HuH-7 (cell line): ENCODE measurements at regions not wholly inside any gene's neighbourhood (a gene's known extent, or its start where the extent isn't known, plus 50 kb on each side); places are given as distances from the start of the nearest gene placed in this dataset.
A peak's percentile ranks its signal among the peaks of the same experiment; 100 is the strongest.
"Not testable (repeated sequence)": the region's sequence is repeated elsewhere in the genome, so short reads cannot be mapped to it uniquely, and the experiment has no call there.

Source experiments
- DNase-seq: peaks from one replicate; pipeline ENCODE4 v3.0.0; 2011; ENCODE audit warnings: low spot score

DNA sequence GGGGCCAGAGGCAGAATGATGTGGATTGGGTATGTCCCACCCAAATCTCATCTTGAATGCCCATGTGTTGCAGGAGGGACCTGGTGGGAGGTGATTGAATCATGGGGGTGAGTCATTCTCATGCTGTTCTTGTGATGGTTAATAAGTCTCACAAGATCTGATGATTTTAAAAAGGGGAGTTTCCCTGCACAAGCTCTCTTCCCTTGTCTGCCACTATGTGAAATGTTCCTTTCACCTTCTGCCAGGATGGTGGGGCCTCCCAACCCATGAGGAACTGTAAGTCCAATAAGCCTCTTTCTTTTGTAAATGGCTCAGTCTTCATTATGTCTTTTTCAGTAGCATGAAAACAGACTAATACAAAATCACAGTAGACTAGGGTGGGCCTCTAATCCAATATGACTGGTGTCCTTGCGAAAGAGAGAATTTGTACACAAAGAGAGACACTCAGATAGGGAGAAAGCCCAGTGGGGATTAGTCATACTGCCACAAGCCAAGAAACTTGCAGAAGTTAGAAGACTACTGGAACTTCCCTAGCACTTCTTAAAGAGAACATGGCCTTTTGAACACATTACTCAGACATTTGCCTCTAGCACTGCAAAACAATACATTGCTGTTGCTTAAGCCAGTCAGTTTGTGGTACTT is 68.4 kb downstream of the ANXA1 start:
- no peak for DNase-seq

DNA sequence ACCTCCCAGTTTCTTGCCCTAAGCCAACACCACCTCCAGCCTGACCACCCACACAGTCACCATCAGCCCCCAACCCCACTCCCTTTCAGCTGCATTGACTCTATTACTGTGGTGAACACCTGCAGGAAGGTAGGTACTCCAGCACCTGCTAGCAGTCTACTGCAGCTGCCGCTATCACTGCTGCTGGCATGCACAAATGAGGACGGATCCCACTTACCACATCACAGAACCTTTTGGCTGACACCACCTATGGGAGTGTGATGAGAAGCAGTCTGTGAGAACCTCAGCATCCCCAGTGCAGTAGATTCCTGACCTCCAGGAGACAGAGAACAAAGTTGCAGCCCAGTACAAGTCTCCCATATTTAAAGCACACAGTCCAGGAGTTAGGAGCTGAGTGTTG is 71.9 kb downstream of the ANXA1 start:
- DNase-seq, result no peak

DNA sequence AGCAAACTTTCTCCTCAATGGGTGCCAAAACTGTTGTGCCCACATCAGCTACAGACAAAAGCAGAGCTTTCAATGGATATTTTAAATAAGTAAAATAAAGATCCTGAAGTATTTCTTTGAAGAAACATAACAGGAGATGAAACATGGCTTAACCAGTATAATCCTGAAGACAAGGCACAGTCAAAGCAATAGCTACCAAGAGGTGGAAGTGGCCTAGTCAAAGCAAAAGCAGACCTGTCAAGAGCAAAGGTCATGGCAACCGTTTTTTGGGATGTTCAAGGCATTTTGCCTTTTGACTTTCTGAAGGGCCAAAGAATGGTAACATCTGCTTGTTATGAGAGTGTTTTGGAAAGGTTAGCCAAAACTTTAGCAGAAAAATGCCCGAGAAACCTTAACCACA is 77.9 kb downstream of the ANXA1 start:
- no peak for DNase-seq

DNA sequence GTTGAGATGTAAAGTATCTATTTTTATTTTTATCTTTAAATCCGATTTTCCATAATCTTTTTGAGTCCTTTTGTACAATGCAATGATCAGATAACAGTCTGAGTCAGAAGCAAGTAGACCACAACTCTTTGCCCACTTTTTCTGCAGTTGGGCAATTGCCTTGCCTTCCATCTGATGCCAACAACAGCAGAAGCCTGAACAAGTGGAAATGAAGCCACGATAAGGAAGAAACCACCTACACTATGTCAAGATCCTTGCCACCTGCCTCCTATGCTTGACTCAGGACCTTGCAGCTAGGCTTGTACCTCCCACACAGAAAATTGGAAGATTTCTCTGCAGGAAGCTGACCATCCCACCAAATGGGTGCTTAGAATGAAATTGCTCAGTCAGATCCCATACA is 78.6 kb downstream of the ANXA1 start:
- no peak for DNase-seq

DNA sequence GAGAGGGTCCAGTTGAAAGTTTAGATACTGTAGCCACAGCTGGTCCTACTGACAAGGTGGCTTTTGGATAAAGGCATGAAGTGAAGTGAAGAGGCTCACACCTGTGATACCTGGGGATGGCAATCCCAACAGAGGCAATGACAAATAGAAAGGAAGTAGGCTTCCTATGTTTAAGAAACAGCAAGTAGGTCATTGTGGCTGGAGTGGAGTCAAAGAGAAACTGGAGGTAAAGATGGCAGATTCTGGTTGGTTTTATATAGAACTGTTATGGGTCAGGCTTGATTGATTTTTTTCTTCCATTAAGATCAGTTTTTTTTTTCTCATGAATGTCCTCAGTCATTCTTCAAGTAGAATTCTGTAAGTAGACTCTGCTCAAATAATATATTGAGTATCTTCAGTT is 79.5 kb downstream of the ANXA1 start:
- no peak for DNase-seq

DNA sequence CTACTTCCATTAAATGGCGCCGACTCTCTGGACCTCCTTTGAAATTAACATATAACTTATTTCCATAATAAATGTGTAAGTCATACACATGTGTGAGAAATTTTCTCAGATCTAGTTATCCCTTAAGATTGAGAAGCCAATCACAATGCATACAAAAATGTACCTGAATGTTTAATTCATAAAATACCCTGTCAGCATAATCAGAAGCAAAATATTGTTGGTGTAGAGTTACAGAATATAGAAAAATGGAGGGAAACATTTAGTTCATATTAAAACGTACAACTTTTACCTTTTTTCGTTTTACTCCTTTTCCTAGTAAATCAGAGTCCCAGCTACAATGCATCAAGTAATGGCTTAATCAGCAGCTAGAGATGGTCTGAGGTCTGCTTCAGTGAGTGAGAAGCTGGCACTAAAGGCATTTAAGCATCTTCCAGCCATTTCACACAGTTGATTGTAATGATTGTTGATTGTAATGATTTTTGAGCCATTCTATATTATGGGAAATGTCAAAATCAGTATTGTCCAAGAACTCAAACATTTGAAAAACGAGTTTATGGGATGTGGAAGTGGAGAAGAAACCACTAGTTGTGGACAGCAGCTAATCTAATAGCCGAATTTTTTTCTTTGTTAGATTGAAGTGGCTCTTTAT is 81.8 kb downstream of the ANXA1 start:
- DNase-seq, result no peak

DNA sequence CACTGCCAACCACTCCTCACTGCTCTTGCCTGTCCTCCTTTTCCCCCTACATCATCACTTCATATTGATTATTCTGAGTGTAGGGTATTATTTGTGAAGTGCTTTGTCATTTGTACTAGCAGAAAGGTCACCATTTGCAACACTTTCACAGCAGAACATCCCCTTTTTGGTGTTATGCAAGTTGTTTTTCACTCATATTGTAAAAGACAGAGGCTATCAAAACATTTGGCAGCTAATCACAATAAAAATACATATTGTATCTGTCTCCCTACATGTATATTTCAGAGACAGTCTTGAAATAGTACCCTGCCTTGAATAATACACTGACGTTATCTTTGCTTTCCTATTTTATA is 82.3 kb downstream of the ANXA1 start:
- DNase-seq, result no peak

DNA sequence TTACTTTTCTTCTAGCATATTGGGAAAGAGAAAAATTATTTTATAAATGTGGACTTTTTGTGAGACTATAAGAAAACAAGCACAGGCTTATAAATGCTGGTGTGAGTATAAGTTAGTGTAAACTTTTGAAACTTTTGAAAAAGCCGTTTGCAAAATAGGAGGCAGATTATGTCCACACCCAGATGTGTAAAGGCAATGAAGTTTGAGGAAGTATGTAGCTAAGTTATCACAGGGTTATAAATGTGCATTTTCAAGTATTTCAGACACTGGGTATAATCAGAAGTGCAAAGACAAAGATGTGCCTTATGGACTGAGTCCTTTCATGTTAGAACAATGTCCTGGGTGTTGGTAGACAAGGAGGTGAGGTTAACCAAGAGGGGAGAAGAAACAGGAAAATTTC is 85.5 kb downstream of the ANXA1 start:
- no peak for DNase-seq

DNA sequence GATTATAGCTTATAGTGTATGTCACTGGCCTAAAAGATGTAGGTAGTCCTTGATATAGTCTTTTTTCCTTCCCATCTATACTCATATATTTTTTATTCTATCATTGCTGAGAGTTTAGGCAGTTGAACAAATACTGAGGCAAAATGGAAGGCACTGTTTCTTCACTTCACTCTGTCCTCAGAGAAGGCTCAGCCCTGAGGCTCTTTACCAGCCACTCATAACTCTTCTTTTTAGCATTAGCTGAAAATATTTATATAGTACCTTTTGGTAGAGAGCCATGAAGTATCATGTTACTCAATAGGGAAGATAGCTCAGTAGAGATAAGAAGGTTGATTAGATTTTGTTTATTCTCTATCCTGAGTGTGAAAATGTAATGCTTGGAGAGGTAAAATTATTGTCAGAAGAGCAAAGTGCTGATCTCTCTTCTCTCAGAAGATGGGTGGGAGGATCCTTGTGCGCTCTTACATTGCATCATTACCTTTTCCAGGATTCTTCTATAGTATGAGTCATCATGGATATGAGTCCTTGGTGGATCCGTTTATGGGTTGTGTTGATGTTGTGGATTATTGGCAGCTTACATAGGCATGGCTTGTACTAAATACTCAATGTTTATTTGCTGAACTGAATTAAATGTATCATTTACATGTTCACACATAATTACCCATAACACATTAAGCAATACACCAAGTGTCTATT is 88.1 kb downstream of the ANXA1 start:
- DNase-seq, result no peak

DNA sequence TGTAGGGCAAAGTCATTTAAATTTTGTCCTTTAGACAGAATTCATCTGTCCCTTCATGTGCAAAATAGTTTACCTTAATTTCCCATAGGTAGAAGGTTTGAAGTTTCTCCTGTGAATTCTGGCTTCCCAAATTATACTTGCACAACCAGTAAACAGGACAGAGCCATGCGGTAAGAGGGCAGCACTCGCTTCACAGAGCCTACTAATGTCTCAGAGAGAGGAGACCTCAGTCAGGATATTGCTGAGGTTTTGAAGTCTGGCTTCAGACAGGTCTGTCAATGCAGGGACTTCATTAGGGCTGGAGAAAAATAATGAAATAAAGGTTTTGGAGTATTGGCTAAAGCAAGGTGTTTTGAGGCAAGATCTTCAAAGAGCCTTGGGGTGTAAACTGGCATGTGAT is 91.4 kb downstream of the ANXA1 start:
- no peak for DNase-seq

DNA sequence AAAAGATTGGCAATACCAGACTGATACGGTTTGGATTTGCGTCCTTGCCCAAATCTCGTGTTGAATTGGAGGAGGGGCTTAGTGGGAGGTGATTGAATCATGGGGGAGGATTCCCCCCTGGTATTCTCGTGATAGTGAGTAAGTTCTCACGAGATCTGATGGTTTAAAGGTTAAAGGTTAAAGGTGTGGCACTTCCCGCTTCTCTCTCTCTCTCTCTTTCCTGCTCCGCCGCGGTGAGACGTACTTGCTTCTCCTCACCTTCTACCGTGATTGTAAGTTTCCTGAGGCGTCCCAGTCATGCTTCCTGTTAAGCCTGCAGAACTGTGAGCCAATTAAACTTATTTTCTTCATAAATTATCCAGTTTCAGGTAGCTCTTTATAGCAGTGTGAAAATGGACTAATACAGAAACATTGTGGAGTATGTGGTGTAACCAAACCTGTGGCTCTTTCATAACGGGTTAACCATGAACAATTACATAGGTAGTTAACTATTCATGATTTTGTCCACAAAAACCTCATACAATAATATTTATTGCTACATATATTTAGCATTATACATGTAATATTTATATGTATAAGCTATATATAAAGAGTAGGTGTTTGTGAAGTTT is 107.5 kb downstream of the ANXA1 start:
- DNase-seq, result no peak

DNA sequence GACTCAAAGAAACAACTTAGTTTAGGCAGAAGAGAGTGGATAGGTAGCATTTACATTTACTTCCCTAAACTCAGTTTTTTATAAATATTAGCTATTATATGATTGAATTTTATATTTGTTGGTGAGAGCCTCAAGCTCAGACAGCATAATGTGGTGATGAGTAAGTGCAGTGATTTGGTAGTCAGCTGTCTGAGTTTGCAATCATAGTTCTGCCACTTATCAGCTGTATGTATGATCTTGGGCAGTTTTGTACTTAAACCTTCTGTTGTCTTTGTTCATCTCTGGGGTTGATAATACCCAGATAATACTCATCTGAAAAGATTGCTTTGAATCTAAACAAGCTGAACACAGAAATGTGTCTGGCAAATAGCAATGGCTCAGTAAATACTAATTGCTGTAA is 108.8 kb downstream of the ANXA1 start:
- no peak for DNase-seq

DNA sequence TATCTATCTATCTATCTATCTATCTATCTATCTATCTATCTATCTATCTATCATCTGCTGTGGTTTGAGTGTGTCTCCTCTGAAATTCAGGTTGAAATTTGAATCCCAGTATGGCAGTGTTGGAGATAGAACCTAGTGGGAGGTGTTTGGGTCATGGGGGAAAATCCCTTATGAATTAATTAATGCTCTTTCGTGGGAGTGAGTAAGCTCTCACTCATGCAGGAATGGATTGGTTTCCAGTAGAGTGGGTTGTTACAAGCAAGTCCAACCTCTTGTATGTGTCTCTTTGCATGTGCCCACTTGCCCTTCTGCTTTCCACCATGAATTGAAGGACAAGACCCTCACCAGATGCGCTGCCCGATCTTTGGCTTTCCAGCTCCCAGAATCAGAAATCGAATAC is 113.0 kb downstream of the ANXA1 start:
- no peak for DNase-seq

DNA sequence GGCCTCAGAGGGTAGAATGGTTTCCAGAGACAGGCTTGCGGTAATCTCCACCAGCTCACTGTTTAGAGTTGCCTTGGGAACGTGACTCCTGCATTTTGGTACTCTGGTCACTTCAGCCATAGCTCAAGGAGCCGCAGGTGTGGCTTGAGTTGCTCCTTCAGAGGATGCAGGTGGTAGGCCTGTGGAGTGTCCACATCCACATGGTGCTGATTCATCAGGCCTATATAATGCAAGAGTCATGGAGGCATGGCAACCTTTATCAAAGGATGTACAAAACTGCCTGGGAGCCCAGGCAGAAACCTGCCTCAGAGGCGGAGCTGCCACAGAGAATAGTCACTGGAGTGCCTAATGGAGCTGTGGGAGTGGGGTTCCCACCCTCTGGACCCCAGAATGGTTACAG is 114.2 kb downstream of the ANXA1 start:
- no peak for DNase-seq

DNA sequence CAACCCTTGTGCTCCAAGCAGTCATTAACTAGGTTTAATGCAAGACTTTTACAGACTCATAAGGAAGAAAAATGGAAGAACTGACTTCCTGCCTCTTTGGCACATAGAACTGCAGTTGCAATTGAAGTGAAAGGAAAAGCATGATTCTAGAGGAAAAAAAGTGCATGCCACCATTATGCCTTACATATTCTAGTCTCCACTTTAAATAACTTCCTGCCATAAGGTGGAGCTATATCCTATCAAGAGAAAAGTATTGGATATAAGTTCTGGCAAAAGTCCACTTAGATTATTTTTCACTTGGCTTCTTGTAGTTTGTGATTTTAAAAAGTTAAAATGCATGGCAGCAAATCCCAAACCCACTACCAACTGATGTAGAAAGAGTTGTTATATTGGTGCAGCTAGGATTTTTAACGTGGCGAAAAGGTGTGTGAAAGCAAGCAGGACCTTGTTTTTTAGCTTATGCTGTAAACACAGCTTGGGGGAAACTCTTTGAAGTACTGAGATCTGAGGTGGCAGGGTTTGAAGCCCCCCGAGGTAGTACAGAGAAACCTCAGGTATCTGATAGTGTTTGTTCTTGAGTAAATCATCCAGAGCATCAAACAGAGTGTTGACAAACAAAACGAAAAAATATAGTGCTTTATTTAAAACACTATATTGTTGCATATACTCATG is 117.9 kb downstream of the ANXA1 start:
- DNase-seq, result peak; percentile 8

DNA sequence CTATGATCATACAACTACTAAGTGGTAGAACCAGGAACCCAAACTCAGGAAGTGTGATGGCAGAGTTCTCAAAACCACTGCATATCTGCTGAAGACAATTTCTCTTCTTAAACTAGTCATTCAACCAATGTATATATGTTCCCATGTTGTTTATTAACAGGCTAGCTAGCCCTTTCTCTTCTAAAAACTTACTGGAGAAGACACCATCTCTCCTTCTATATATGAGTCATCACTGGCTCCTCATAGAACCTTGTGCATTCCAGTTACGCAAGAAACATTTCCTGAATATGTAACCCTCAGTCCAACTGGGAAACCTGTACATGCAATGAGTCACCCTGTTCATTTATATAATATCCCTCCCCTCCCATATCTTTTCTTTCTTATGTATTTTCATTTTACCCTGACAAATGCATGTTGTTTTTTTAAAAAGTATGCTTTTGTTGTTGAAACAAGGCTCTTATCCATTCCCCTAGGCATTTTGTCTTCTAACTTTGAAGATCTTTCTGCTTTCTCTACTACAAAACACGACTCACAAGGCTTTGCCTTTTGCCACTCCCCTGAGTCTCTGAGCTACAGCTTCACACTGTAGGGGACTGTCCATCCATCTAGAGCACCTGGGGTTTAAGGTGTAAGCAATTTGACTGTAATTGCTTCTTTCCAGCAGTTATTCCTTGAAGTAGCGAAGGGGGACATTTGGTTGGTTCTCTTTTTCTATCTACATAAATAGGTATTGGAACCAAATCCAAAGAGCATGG is 119.5 kb downstream of the ANXA1 start:
- DNase-seq, result peak; percentile 7

DNA sequence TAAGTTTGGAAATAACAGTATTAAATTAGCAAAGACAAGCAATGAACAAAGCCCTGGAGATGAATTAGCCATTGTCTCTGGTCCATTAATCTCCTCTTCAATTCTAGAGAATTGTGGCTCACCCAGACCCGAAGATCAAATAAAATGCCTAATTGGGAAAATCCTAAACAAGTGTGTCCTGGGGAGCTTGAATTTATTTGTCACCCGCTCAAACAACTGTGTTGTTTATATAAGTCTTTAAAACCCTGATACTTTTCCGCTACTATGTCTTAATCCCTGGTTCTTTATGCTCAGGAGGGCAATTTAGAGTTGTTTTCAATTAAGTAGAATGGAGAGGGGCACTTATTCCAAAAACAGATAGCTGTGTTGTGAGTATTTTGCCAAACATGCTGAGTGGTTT is 128.4 kb downstream of the ANXA1 start:
- no peak for DNase-seq

DNA sequence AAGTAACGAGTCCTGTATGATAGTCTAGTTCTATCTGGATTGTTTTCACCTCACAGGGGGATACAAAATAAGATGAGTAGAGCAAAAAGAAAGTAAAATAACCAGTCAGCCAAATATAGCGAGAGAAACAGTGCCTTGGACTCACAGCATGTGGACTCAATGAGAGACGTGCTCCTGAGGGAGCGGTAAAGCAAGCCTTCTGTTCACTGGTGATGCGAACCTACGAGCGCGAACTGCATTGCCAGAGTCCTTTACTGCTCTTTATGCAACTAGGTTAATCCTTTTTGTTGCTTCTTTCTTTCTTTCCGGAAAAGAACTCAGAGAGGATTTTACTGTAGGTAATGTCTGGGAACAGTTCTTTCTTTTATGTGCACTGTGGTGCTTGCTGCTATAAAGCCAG is 132.7 kb downstream of the ANXA1 start:
- DNase-seq, result no peak

DNA sequence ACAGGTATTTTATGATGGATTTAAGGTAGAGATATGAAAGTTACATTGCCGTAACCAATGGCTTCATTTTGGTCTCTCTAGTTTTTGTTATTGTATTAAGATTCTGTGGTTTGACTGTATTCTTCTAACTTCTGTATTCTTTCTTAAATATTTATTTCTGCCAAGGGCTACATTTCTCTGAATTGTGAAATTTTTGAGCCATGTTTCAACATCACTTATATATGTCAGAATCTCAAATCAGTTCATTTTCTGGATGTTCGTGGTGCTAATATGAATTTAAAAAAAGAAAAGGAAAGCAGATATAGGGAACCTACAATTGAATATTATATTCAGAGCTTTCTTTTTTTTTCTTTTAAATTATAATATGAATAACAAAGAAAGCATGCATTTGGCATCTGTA is 142.7 kb downstream of the ANXA1 start:
- DNase-seq, result no peak

DNA sequence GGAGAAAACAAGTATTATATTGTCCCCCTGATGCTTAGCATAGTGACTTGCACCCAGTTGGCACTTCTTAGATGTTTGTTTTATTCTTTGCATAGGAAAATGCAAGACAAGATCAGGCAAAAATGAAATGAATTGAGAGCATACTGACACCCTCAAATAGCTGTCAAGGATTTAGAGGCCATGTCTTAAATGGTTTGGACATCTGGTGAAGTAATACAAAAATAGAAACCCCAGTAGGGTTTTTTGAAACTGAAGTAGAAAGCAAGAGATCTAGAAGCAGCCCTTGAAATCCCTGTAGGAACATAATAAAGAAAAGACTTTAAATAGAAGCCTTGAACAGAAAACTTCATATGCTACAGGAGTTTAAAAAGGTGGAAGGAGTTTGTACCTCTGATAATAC is 174.3 kb downstream of the ANXA1 start:
- no peak for DNase-seq

DNA sequence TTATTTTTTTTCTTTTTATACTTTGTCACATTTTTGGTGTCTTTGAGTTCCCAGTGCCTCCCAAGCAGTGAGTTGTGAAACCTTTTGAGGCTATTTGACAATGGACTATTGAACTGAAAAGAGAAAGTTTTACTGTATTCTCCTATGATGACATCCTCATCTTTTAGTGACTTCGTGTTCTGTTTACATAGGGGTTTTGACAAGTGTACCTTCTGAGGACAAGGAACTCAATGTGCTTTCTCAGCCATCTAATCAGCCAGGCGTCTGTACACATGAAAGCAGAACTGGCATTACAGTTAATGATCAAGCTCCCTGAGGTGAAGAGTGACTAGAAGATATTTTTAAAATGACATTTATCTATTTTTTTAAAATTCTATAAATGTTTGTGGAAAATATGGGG is 175.5 kb downstream of the ANXA1 start:
- no peak for DNase-seq

DNA sequence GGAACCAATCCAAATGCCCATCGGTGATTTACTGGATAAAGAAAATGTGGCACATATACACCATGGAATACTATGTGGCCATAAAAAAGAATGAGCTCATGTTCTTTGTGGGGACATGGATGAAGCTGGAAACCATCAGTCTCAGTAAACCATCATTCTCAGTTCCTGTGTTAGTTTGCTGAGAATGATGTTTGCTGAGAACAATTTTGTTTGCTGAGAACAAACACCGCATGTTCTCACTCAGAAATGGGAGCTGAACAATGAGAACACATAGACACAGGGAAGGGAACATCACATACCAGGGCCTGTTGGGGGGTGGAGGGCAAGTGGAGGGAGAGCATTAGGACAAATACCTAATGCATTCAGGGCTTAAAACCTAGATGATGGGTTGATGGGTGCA is 185.5 kb downstream of the ANXA1 start:
- not testable (repeated sequence) for DNase-seq
